ENCODE measurements at regions not wholly inside any gene's neighbourhood (a gene's known extent, or its start where the extent isn't known, plus 50 kb on each side); places are given as distances from the start of the nearest gene placed in this dataset.

DNA sequence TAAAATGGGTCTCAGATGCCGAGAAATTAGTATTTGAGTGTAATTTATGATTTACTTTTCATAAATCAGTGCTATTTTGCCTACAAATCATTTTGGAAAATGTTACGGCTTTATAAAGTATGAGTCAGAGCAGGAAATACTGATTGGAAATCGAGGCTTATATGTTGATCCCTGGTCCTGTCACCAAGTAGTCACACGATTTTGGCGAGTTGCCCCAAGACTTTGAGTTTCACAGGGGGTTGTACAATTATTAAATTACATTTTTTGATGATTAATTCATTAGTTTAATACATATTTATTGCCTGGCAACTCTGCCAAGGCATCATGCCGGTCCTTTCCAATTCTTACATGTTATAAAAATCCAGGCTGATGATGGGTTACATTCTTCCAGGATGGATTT, 443.9 kb upstream of the KLF4 start (continued):
- TF ChIP-seq, protein P1, sequence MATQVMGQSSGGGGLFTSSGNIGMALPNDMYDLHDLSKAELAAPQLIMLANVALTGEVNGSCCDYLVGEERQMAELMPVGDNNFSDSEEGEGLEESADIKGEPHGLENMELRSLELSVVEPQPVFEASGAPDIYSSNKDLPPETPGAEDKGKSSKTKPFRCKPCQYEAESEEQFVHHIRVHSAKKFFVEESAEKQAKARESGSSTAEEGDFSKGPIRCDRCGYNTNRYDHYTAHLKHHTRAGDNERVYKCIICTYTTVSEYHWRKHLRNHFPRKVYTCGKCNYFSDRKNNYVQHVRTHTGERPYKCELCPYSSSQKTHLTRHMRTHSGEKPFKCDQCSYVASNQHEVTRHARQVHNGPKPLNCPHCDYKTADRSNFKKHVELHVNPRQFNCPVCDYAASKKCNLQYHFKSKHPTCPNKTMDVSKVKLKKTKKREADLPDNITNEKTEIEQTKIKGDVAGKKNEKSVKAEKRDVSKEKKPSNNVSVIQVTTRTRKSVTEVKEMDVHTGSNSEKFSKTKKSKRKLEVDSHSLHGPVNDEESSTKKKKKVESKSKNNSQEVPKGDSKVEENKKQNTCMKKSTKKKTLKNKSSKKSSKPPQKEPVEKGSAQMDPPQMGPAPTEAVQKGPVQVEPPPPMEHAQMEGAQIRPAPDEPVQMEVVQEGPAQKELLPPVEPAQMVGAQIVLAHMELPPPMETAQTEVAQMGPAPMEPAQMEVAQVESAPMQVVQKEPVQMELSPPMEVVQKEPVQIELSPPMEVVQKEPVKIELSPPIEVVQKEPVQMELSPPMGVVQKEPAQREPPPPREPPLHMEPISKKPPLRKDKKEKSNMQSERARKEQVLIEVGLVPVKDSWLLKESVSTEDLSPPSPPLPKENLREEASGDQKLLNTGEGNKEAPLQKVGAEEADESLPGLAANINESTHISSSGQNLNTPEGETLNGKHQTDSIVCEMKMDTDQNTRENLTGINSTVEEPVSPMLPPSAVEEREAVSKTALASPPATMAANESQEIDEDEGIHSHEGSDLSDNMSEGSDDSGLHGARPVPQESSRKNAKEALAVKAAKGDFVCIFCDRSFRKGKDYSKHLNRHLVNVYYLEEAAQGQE (IDR thresholded peaks at IDR 0.05; ENCODE audit: unreplicated experiment), result no peak
- TF ChIP-seq ZNF114 (CRISPR knock-in tag; IDR thresholded peaks at IDR 0.05), result no peak
- no peak for TF ChIP-seq EZH2phosphoT487 (IDR thresholded peaks at IDR 0.05; ENCODE audit: unreplicated experiment)
- TF ChIP-seq NANOG (IDR thresholded peaks at IDR 0.05; ENCODE audit: borderline replicate concordance), result no peak

DNA sequence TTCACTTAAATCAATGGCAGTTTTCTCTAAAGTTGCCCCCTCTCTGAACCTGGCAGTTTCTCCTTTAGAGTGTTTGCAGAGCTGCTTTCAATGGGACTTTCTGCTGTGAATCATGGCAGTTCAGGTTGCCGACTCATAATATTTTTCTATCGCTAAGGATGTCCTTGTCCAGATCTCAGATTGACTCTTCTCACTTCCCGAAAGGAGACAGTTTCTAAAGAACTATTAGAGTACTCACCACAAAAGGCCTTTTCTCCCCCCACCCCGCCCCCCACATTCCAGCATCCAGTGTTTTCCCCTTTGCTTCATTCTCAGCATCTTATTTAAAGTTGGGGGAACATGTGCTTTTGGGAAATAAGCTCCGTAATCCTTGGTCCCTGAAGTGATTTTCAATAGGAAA, 443.5 kb upstream of the KLF4 start:
- no peak overlapping the region for H3K4me3 Mint-ChIP-seq
- no peak for ATAC-seq
- Histone ChIP-seq H2AFZ (peak overlapping the region; percentile 12; the same call in 1 of the 2 replicates), H3K4me3 (no peak overlapping the region), H3K27me3 (ENCODE audit: insufficient read depth) (no peaks in the 10 kb centered on the region), H3K4me2 (no peak overlapping the region), H4K20me1 (replicated peaks; ENCODE audit: insufficient read depth) (no peaks in the 10 kb centered on the region), H3K4me1 (ENCODE audit: insufficient read depth) (no peaks in the 10 kb centered on the region), H3K27ac (ENCODE audit: low read depth) (no peak overlapping the region), H3K36me3 (ENCODE audit: insufficient read depth) (no peaks in the 10 kb centered on the region), H3F3A (replicated peaks; ENCODE audit: low read depth) (no peaks in the 10 kb centered on the region), H3K79me2 (replicated peaks; ENCODE audit: insufficient read depth) (no peaks in the 10 kb centered on the region), H3K9me2 (ENCODE audit: insufficient read depth) (peaks cover 11% of the 10 kb centered on the region; the same call in 1 of the 2 replicates)
- H3K4me1 Mint-ChIP-seq, result peaks cover 2% of the 10 kb centered on the region; the same call in 2 of the 3 replicates
- H3K27ac Mint-ChIP-seq, result no peak overlapping the region
- no peaks in the 10 kb centered on the region for H3K27me3 Mint-ChIP-seq (ENCODE audit: insufficient read depth, low read depth, poor library complexity)
- no peaks in the 10 kb centered on the region for H3K9me3 Mint-ChIP-seq
- no peaks in the 10 kb centered on the region for H3K36me3 Mint-ChIP-seq (ENCODE audit: low read depth)
- DNase-seq (ENCODE audit: low spot score), result peak; percentile 3
- TF ChIP-seq POLR2AphosphoS5 (IDR thresholded peaks at IDR 0.05; ENCODE audit: low read depth) (no peak), EZH2phosphoT487 (IDR thresholded peaks at IDR 0.05; ENCODE audit: unreplicated experiment) (no peak), NANOG (IDR thresholded peaks at IDR 0.05; ENCODE audit: borderline replicate concordance) (no peak), STAT1 (IDR thresholded peaks at IDR 0.05; ENCODE audit: unreplicated experiment) (no peak), ZNF331 (CRISPR knock-in tag; IDR thresholded peaks at IDR 0.05; ENCODE audit: low read depth) (no peak), JUNB (IDR thresholded peaks at IDR 0.05; ENCODE audit: unreplicated experiment) (no peak), EZH2 (IDR thresholded peaks at IDR 0.05; ENCODE audit: low read depth, unreplicated experiment) (no peak)
- TF ChIP-seq, protein P2, sequence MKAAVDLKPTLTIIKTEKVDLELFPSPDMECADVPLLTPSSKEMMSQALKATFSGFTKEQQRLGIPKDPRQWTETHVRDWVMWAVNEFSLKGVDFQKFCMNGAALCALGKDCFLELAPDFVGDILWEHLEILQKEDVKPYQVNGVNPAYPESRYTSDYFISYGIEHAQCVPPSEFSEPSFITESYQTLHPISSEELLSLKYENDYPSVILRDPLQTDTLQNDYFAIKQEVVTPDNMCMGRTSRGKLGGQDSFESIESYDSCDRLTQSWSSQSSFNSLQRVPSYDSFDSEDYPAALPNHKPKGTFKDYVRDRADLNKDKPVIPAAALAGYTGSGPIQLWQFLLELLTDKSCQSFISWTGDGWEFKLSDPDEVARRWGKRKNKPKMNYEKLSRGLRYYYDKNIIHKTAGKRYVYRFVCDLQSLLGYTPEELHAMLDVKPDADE (IDR thresholded peaks at IDR 0.05), result no peak
- TF ChIP-seq, protein P3, sequence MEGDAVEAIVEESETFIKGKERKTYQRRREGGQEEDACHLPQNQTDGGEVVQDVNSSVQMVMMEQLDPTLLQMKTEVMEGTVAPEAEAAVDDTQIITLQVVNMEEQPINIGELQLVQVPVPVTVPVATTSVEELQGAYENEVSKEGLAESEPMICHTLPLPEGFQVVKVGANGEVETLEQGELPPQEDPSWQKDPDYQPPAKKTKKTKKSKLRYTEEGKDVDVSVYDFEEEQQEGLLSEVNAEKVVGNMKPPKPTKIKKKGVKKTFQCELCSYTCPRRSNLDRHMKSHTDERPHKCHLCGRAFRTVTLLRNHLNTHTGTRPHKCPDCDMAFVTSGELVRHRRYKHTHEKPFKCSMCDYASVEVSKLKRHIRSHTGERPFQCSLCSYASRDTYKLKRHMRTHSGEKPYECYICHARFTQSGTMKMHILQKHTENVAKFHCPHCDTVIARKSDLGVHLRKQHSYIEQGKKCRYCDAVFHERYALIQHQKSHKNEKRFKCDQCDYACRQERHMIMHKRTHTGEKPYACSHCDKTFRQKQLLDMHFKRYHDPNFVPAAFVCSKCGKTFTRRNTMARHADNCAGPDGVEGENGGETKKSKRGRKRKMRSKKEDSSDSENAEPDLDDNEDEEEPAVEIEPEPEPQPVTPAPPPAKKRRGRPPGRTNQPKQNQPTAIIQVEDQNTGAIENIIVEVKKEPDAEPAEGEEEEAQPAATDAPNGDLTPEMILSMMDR (conservative IDR thresholded peaks at IDR 0.05; ENCODE audit: low read depth in 2 of 2), result no peak
- TF ChIP-seq, protein P4, sequence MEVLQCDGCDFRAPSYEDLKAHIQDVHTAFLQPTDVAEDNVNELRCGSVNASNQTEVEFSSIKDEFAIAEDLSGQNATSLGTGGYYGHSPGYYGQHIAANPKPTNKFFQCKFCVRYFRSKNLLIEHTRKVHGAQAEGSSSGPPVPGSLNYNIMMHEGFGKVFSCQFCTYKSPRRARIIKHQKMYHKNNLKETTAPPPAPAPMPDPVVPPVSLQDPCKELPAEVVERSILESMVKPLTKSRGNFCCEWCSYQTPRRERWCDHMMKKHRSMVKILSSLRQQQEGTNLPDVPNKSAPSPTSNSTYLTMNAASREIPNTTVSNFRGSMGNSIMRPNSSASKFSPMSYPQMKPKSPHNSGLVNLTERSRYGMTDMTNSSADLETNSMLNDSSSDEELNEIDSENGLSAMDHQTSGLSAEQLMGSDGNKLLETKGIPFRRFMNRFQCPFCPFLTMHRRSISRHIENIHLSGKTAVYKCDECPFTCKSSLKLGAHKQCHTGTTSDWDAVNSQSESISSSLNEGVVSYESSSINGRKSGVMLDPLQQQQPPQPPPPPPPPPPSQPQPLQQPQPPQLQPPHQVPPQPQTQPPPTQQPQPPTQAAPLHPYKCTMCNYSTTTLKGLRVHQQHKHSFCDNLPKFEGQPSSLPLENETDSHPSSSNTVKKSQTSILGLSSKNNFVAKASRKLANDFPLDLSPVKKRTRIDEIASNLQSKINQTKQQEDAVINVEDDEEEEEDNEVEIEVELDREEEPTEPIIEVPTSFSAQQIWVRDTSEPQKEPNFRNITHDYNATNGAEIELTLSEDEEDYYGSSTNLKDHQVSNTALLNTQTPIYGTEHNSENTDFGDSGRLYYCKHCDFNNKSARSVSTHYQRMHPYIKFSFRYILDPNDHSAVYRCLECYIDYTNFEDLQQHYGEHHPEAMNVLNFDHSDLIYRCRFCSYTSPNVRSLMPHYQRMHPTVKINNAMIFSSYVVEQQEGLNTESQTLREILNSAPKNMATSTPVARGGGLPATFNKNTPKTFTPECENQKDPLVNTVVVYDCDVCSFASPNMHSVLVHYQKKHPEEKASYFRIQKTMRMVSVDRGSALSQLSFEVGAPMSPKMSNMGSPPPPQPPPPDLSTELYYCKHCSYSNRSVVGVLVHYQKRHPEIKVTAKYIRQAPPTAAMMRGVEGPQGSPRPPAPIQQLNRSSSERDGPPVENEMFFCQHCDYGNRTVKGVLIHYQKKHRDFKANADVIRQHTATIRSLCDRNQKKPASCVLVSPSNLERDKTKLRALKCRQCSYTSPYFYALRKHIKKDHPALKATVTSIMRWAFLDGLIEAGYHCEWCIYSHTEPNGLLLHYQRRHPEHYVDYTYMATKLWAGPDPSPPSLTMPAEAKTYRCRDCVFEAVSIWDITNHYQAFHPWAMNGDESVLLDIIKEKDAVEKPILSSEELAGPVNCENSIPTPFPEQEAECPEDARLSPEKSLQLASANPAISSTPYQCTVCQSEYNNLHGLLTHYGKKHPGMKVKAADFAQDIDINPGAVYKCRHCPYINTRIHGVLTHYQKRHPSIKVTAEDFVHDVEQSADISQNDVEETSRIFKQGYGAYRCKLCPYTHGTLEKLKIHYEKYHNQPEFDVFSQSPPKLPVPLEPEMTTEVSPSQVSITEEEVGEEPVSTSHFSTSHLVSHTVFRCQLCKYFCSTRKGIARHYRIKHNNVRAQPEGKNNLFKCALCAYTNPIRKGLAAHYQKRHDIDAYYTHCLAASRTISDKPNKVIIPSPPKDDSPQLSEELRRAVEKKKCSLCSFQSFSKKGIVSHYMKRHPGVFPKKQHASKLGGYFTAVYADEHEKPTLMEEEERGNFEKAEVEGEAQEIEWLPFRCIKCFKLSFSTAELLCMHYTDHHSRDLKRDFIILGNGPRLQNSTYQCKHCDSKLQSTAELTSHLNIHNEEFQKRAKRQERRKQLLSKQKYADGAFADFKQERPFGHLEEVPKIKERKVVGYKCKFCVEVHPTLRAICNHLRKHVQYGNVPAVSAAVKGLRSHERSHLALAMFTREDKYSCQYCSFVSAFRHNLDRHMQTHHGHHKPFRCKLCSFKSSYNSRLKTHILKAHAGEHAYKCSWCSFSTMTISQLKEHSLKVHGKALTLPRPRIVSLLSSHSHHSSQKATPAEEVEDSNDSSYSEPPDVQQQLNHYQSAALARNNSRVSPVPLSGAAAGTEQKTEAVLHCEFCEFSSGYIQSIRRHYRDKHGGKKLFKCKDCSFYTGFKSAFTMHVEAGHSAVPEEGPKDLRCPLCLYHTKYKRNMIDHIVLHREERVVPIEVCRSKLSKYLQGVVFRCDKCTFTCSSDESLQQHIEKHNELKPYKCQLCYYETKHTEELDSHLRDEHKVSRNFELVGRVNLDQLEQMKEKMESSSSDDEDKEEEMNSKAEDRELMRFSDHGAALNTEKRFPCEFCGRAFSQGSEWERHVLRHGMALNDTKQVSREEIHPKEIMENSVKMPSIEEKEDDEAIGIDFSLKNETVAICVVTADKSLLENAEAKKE (CRISPR knock-in tag; IDR thresholded peaks at IDR 0.05), result no peak

Data from GM23338 (cell line).